Uterus (tissue), 2 donors: ENCODE measurements at regions not wholly inside any gene's neighbourhood (a gene's known extent, or its start where the extent isn't known, plus 50 kb on each side); places are given as distances from the start of the nearest gene placed in this dataset.

Experiments used
- CTCF ChIP-seq, 4 experiments: fragments of 200-600 bp in 2 of 4; fragments of 450-650 bp in 2 of 4; sonication (generic) in 2 of 4; IDR thresholded peaks; one replicate each; pipeline ENCODE4 v1.5.1; 2016 to 2019; ENCODE audit warnings: antibody characterized with exemption in 4 of 4, mild to moderate bottlenecking in 2 of 4, moderate library complexity in 1 of 4
- POLR2A ChIP-seq, 2 donors: fragments of 450-650 bp; IDR thresholded peaks; one replicate each; pipeline ENCODE4 v1.6.1; 2016; ENCODE audit warnings: antibody characterized with exemption in 2 of 2, mild to moderate bottlenecking in 1 of 2, moderate library complexity in 1 of 2

- TF ChIP-seq CTCF (IDR thresholded peaks at IDR 0.05) (no peak), POLR2A (IDR thresholded peaks at IDR 0.05) (no peak)
These were observed 90.0 kb upstream of the MYOCD start for GRCh38 chr17:12575641-12576040.
